ENCODE measurements at regions not wholly inside any gene's neighbourhood (a gene's known extent, or its start where the extent isn't known, plus 50 kb on each side); places are given as distances from the start of the nearest gene placed in this dataset.

- intact Hi-C loops (cut with DNase I; ENCODE audit: low total_unique reads) = no loop called here
- H3K4me3 ChIP-seq (ENCODE audit: low read depth, poor library complexity, severe bottlenecking) = no peak overlapping the region
- 50 to 61% methylated on average over 2 of the region's 2 CpGs for WGBS, 2 donors
- no peak for DNase-seq (ENCODE audit: low spot score in 2 of 2)
- TF ChIP-seq CTCF (IDR thresholded peaks at IDR 0.05) = no peak
- TF ChIP-seq POLR2A (IDR thresholded peaks at IDR 0.05) = no peak
These were observed 373.8 kb upstream of the JAG1 start for GRCh38 chr20:11047559-11047958.

GRCh38 chr20:11048739-11049138, 374.9 kb upstream of the JAG1 start:
- intact Hi-C loops (cut with DNase I; ENCODE audit: low total_unique reads) = no loop called here
- no peak overlapping the region for H3K4me3 ChIP-seq (ENCODE audit: low read depth, poor library complexity, severe bottlenecking)
- no peak for TF ChIP-seq CTCF (IDR thresholded peaks at IDR 0.05)
- no peak for TF ChIP-seq POLR2A (IDR thresholded peaks at IDR 0.05)
- no peak for DNase-seq (ENCODE audit: low spot score in 2 of 2)

- WGBS, 2 donors = 62 to 70% methylated on average over 2 of the region's 2 CpGs
- TF ChIP-seq CTCF (IDR thresholded peaks at IDR 0.05) (no peak), POLR2A (IDR thresholded peaks at IDR 0.05) (no peak)
- no peak overlapping the region for H3K4me3 ChIP-seq (ENCODE audit: low read depth, poor library complexity, severe bottlenecking)
- intact Hi-C loops (cut with DNase I; ENCODE audit: low total_unique reads) = no loop called here
- no peak for DNase-seq (ENCODE audit: low spot score in 2 of 2)
These were observed 376.6 kb upstream of the JAG1 start for GRCh38 chr20:11050350-11050749.

GRCh38 chr20:11051136-11051535, 377.3 kb upstream of the JAG1 start:
- WGBS, 2 donors = 52 to 56% methylated on average over 3 of the region's 3 CpGs
- intact Hi-C loops (cut with DNase I; ENCODE audit: low total_unique reads) = no loop called here
- no peak for DNase-seq (ENCODE audit: low spot score in 2 of 2)
- H3K4me3 ChIP-seq (ENCODE audit: low read depth, poor library complexity, severe bottlenecking) = no peak overlapping the region
- TF ChIP-seq POLR2A (IDR thresholded peaks at IDR 0.05) (no peak), CTCF (IDR thresholded peaks at IDR 0.05) (no peak)

GRCh38 chr20:11053310-11053709, 379.5 kb upstream of the JAG1 start:
- no peak for TF ChIP-seq CTCF (IDR thresholded peaks at IDR 0.05)
- TF ChIP-seq POLR2A (IDR thresholded peaks at IDR 0.05) = no peak
- DNase-seq (ENCODE audit: low spot score in 2 of 2) = no peak
- H3K4me3 ChIP-seq (ENCODE audit: low read depth, poor library complexity, severe bottlenecking) = no peak overlapping the region
- intact Hi-C loops (cut with DNase I; ENCODE audit: low total_unique reads) = no loop called here

- DNase-seq (ENCODE audit: low spot score in 2 of 2) = no peak
- TF ChIP-seq POLR2A (IDR thresholded peaks at IDR 0.05) = no peak
- no peak for TF ChIP-seq CTCF (IDR thresholded peaks at IDR 0.05)
- intact Hi-C loops (cut with DNase I; ENCODE audit: low total_unique reads) = no loop called here
- 86 to 88% methylated on average over 8 of the region's 8 CpGs for WGBS, 2 donors
- no peak overlapping the region for H3K4me3 ChIP-seq (ENCODE audit: low read depth, poor library complexity, severe bottlenecking)
These were observed 380.6 kb upstream of the JAG1 start for GRCh38 chr20:11054266-11054993.

Measured in lower leg skin (tissue), 4 donors.